Osteoblast (primary cell): ENCODE measurements at regions not wholly inside any gene's neighbourhood (a gene's known extent, or its start where the extent isn't known, plus 50 kb on each side); places are given as distances from the start of the nearest gene placed in this dataset.

ENCODE experiments used
- DNase-seq: peaks from one replicate; pipeline ENCODE4 v3.0.0; 2011; ENCODE audit warnings: low spot score, mixed read lengths; ENCODE audit not compliant: insufficient read length; ENCODE audit errors: missing footprints
- H2AFZ ChIP-seq: 2 replicates; pipeline ENCODE4 v1.6.0; 2011; ENCODE audit warnings: mild to moderate bottlenecking, low read length
- H3K27ac ChIP-seq: 2 replicates; pipeline ENCODE4 v1.5.1; 2011; ENCODE audit warnings: mild to moderate bottlenecking, low read depth, low read length, moderate library complexity
- H3K27me3 ChIP-seq: 2 replicates; pipeline ENCODE4 v1.6.0; 2012; ENCODE audit warnings: mild to moderate bottlenecking, control low read depth, inconsistent platforms, low read length, moderate library complexity; ENCODE audit not compliant: insufficient read depth
- H3K36me3 ChIP-seq: 2 replicates; pipeline ENCODE4 v1.5.1; 2011; ENCODE audit warnings: mild to moderate bottlenecking, low read length, control low read depth, moderate library complexity; ENCODE audit not compliant: insufficient read depth
- H3K4me1 ChIP-seq: 2 replicates; pipeline ENCODE4 v1.5.1; 2011; ENCODE audit warnings: mild to moderate bottlenecking, low read length, control low read depth, moderate library complexity; ENCODE audit not compliant: insufficient read depth
- H3K4me2 ChIP-seq: 2 replicates; pipeline ENCODE4 v1.6.0; 2011; ENCODE audit warnings: mild to moderate bottlenecking, low read length; ENCODE audit not compliant: insufficient read depth
- H3K4me3 ChIP-seq: fragments of 200-600 bp; sonication (generic); 3 replicates; pipeline ENCODE4 v1.5.1; 2012; ENCODE audit warnings: mild to moderate bottlenecking, low read length, inconsistent platforms; ENCODE audit not compliant: insufficient read depth
- H3K79me2 ChIP-seq: 2 replicates; pipeline ENCODE4 v1.6.0; 2012; ENCODE audit warnings: mild to moderate bottlenecking, low read length, control low read depth, inconsistent platforms; ENCODE audit not compliant: insufficient read depth
- H3K9me3 ChIP-seq: 2 replicates; pipeline ENCODE4 v1.5.1; 2011; ENCODE audit warnings: low read depth, low read length, control low read depth
- H4K20me1 ChIP-seq: 2 replicates; pipeline ENCODE4 v1.6.0; 2012; ENCODE audit warnings: mild to moderate bottlenecking, low read length, control low read depth; ENCODE audit not compliant: insufficient read depth
- CTCF ChIP-seq: IDR thresholded peaks from 2 replicates; pipeline ENCODE4 v1.5.1; 2011; ENCODE audit warnings: mild to moderate bottlenecking, low read depth, low read length, moderate library complexity; ENCODE audit errors: extremely low read depth

GRCh38 chr15:100703032-100703578, 100.7 kb downstream of the ASB7 start:
- H3K27me3 ChIP-seq: no peaks in the 10 kb centered on the region
- DNase-seq: peak; percentile 91
- no peak overlapping the region for H3K4me3 ChIP-seq
- H3K27ac ChIP-seq: peak overlapping the region; percentile 64
- H4K20me1 ChIP-seq: no peaks in the 10 kb centered on the region
- no peaks in the 10 kb centered on the region for H3K36me3 ChIP-seq
- no peaks in the 10 kb centered on the region for H3K79me2 ChIP-seq
- peak overlapping the region; percentile 70 for H2AFZ ChIP-seq
- no peak overlapping the region for H3K4me2 ChIP-seq
- TF ChIP-seq CTCF: no peak
- H3K9me3 ChIP-seq: no peaks in the 10 kb centered on the region
- peaks cover 19% of the 10 kb centered on the region for H3K4me1 ChIP-seq

- DNase-seq: no peak
- Histone ChIP-seq H3K4me2 (no peak overlapping the region), H4K20me1 (no peaks in the 10 kb centered on the region), H3K36me3 (no peaks in the 10 kb centered on the region), H3K9me3 (no peaks in the 10 kb centered on the region), H3K4me3 (no peak overlapping the region), H3K27me3 (no peaks in the 10 kb centered on the region), H3K27ac (peak overlapping the region; percentile 64), H3K79me2 (no peaks in the 10 kb centered on the region), H3K4me1 (peaks cover 19% of the 10 kb centered on the region), H2AFZ (peak overlapping the region; percentile 70)
- no peak for TF ChIP-seq CTCF
Observed at GRCh38 chr15:100703671-100704070, 101.3 kb downstream of the ASB7 start.

GRCh38 chr15:100704281-100705055, 102.1 kb downstream of the ASB7 start:
- Histone ChIP-seq H3K36me3 (no peaks in the 10 kb centered on the region), H3K27me3 (no peaks in the 10 kb centered on the region), H3K4me2 (no peak overlapping the region), H3K4me1 (peaks cover 19% of the 10 kb centered on the region), H3K27ac (peak overlapping the region; percentile 64), H3K9me3 (no peaks in the 10 kb centered on the region), H4K20me1 (no peaks in the 10 kb centered on the region), H3K4me3 (no peak overlapping the region), H3K79me2 (no peaks in the 10 kb centered on the region), H2AFZ (peak overlapping the region; percentile 1)
- DNase-seq: peak; percentile 92
- no peak for TF ChIP-seq CTCF

GRCh38 chr15:100705065-100705464, 102.7 kb downstream of the ASB7 start:
- no peak for TF ChIP-seq CTCF
- Histone ChIP-seq H3K9me3 (no peaks in the 10 kb centered on the region), H3K4me3 (no peak overlapping the region), H4K20me1 (no peaks in the 10 kb centered on the region), H2AFZ (peak overlapping the region; percentile 1), H3K27ac (peak overlapping the region; percentile 64), H3K4me2 (no peak overlapping the region), H3K27me3 (no peaks in the 10 kb centered on the region), H3K79me2 (no peaks in the 10 kb centered on the region), H3K36me3 (no peaks in the 10 kb centered on the region), H3K4me1 (peaks cover 19% of the 10 kb centered on the region)
- DNase-seq: no peak
